Smooth muscle cell (in vitro differentiated cells): ENCODE measurements at regions not wholly inside any gene's neighbourhood (a gene's known extent, or its start where the extent isn't known, plus 50 kb on each side); places are given as distances from the start of the nearest gene placed in this dataset.

Experiments used
- DNase-seq: peaks from one replicate; lab custom pipeline; 2025; ENCODE audit not compliant: unreplicated experiment; lab: John Stamatoyannopoulos, UW
- H2AFZ ChIP-seq: fragments of 200-600 bp; sonication (generic); 2 replicates; pipeline ENCODE4 v1.6.0; 2016; ENCODE audit warnings: antibody characterized with exemption, low read depth, mild to moderate bottlenecking
- H3F3A ChIP-seq: fragments of 200-600 bp; sonication (generic); 2 replicates; pipeline ENCODE4 v1.6.0; 2017; ENCODE audit warnings: antibody characterized with exemption, low read depth
- H3K27ac ChIP-seq: fragments of 200-600 bp; sonication (generic); 2 replicates; pipeline ENCODE4 v1.5.1; 2016; ENCODE audit warnings: low read depth, mild to moderate bottlenecking
- H3K27me3 ChIP-seq: fragments of 200-600 bp; sonication (generic); 2 replicates; pipeline ENCODE4 v1.6.1; 2016; ENCODE audit warnings: low read depth, mild to moderate bottlenecking
- H3K36me3 ChIP-seq: fragments of 200-600 bp; sonication (generic); 2 replicates; pipeline ENCODE4 v1.5.1; 2016; ENCODE audit warnings: low read depth
- H3K4me1 ChIP-seq: fragments of 200-600 bp; sonication (generic); 2 replicates; pipeline ENCODE4 v1.5.1; 2016; ENCODE audit warnings: low read depth
- H3K4me2 ChIP-seq: fragments of 200-600 bp; sonication (generic); 2 replicates; pipeline ENCODE4 v1.6.0; 2016; ENCODE audit warnings: mild to moderate bottlenecking
- H3K4me3 ChIP-seq: fragments of 200-600 bp; sonication (generic); 2 replicates; pipeline ENCODE4 v1.5.1; 2016; ENCODE audit warnings: mild to moderate bottlenecking
- H3K79me2 ChIP-seq: fragments of 200-600 bp; sonication (generic); 2 replicates; pipeline ENCODE4 v1.6.0; 2016; ENCODE audit warnings: low read depth, mild to moderate bottlenecking
- H3K9ac ChIP-seq: fragments of 200-600 bp; sonication (generic); 2 replicates; pipeline ENCODE4 v1.6.0; 2016; ENCODE audit warnings: low read depth
- H3K9me3 ChIP-seq: fragments of 200-600 bp; sonication (generic); replicated peaks from 2 replicates; pipeline ENCODE4 v1.5.1; 2016; ENCODE audit warnings: low read depth
- H4K20me1 ChIP-seq: fragments of 200-600 bp; sonication (generic); 2 replicates; pipeline ENCODE4 v1.6.0; 2016; ENCODE audit warnings: low read depth
- WGBS: methylation state at CpG from one replicate; pipeline ENCODE4 v1.1.7; 2016; ENCODE audit warnings: low lambda C conversion rate; 5-methylcytosine and 5-hydroxymethylcytosine counted together
- TF ChIP-seq, protein P1 (sequence below): fragments of 200-600 bp; sonication (generic); IDR thresholded peaks from 2 replicates; pipeline ENCODE4 v1.5.1; 2017; ENCODE audit warnings: borderline replicate concordance, mild to moderate bottlenecking, antibody characterized with exemption; ENCODE audit not compliant: insufficient read depth, poor library complexity, severe bottlenecking

DNA sequence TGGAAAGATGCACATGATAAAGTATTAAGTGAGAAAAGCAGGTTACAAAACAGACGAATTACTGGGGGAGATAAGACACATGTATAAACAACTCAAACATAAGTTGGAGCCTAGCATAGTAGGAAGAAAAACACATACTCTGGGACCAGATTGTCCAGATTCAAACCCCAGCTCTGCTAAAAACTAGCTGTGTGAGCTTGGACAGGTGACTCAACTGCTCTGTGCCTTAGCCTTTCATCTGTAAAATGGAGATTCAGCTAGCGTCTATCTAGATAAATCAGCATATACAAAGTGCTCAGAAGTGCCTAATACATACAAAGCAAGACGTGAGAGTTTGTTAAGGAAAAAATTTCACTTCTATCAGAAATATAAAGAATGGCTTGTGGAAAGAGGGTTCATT is 254.0 kb upstream of the POU3F1 start:
- H3K9ac ChIP-seq: no peak overlapping the region
- no peak overlapping the region for H3K4me3 ChIP-seq
- no peak for DNase-seq
- no peak overlapping the region for H3K27ac ChIP-seq
- H2AFZ ChIP-seq: no peak overlapping the region
- no peaks in the 10 kb centered on the region for H3K9me3 ChIP-seq
- H3K27me3 ChIP-seq: peaks cover 35% of the 10 kb centered on the region
- no peaks in the 10 kb centered on the region for H3K4me1 ChIP-seq
- H3K79me2 ChIP-seq: no peaks in the 10 kb centered on the region
- H4K20me1 ChIP-seq: no peaks in the 10 kb centered on the region
- no peak overlapping the region for H3K4me2 ChIP-seq
- no peaks in the 10 kb centered on the region for H3K36me3 ChIP-seq
- H3F3A ChIP-seq: no peaks in the 10 kb centered on the region
- TF ChIP-seq, protein P1, sequence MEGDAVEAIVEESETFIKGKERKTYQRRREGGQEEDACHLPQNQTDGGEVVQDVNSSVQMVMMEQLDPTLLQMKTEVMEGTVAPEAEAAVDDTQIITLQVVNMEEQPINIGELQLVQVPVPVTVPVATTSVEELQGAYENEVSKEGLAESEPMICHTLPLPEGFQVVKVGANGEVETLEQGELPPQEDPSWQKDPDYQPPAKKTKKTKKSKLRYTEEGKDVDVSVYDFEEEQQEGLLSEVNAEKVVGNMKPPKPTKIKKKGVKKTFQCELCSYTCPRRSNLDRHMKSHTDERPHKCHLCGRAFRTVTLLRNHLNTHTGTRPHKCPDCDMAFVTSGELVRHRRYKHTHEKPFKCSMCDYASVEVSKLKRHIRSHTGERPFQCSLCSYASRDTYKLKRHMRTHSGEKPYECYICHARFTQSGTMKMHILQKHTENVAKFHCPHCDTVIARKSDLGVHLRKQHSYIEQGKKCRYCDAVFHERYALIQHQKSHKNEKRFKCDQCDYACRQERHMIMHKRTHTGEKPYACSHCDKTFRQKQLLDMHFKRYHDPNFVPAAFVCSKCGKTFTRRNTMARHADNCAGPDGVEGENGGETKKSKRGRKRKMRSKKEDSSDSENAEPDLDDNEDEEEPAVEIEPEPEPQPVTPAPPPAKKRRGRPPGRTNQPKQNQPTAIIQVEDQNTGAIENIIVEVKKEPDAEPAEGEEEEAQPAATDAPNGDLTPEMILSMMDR: no peak
- WGBS: 75% methylated on average over 3 of the region's 3 CpGs

DNA sequence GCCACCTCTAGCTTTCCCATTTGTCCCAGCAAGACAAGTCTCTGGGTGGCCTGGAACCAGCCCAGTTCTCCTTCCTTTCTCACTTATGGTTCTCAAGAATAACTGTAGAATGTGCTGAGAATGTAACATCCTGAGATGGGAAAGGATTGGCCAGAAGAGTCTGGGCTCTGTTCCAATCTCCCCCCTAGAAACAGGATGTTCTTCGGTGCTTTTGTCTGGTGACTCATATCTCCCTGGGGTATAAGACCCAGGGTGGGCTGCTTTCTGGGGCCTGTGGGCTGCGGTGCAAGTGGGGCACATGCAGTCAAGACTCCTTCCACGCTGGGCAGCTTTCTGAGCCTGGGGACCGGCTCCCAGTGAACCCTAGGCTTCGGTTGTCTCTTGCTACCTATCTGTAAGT is 251.2 kb upstream of the POU3F1 start:
- H2AFZ ChIP-seq: no peak overlapping the region
- DNase-seq: no peak
- no peaks in the 10 kb centered on the region for H3K36me3 ChIP-seq
- H3K27me3 ChIP-seq: peaks cover 10% of the 10 kb centered on the region
- H3K4me1 ChIP-seq: no peaks in the 10 kb centered on the region
- no peaks in the 10 kb centered on the region for H3K9me3 ChIP-seq
- no peak overlapping the region for H3K27ac ChIP-seq
- no peaks in the 10 kb centered on the region for H3F3A ChIP-seq
- TF ChIP-seq, protein P1: no peak
- WGBS: 76% methylated on average over 5 of the region's 5 CpGs
- H3K4me3 ChIP-seq: no peak overlapping the region
- H3K79me2 ChIP-seq: no peaks in the 10 kb centered on the region
- H4K20me1 ChIP-seq: no peaks in the 10 kb centered on the region
- no peak overlapping the region for H3K4me2 ChIP-seq
- H3K9ac ChIP-seq: no peak overlapping the region

DNA sequence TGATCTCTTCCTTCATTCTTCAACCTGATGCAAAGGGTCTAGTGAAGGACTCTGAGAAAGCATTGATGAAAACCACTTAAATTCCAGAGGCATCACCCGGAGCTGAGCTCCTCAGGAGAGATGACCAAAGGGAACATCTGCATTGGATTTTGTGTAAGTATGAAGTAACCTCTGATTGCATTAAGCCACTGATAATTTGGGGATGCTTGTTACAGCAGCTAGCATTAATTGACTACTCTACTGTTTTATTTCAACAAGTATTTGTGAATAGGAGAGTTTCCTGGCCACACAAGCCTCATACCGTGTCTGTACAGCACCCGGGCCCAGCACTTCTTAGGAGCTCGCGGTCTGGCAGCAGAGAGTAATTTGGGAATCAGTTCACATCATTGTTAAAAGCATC is 250.7 kb upstream of the POU3F1 start:
- TF ChIP-seq, protein P1: no peak
- Histone ChIP-seq H3F3A (no peaks in the 10 kb centered on the region), H3K4me2 (no peak overlapping the region), H3K9ac (no peak overlapping the region), H2AFZ (no peak overlapping the region), H3K27ac (no peak overlapping the region), H3K27me3 (peaks cover 12% of the 10 kb centered on the region), H4K20me1 (no peaks in the 10 kb centered on the region), H3K79me2 (no peaks in the 10 kb centered on the region), H3K4me3 (no peak overlapping the region), H3K9me3 (no peaks in the 10 kb centered on the region), H3K36me3 (no peaks in the 10 kb centered on the region), H3K4me1 (peaks cover 2% of the 10 kb centered on the region)
- WGBS: 95% methylated on average over 5 of the region's 5 CpGs
- no peak for DNase-seq

DNA sequence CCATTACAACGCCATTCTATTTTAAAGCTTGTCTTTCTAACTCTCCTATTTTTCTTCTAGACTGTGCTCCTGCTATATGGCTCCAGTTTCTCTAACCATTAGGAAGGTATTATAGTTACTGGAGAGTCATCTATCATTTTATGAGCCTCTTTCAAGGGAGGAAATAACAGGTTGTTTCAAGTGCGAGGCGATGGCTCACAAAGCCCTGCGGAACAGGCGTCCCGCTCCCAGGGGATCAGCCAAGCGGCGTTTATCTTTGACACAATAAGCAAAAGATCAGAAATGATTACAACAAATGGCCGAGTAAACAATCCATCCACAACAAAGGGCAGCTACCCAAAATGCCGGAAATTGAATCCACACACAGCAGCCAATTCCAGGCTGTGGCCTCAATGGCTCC is 249.5 kb upstream of the POU3F1 start:
- no peaks in the 10 kb centered on the region for H3K79me2 ChIP-seq
- TF ChIP-seq, protein P1: no peak
- no peak overlapping the region for H3K9ac ChIP-seq
- peaks cover 10% of the 10 kb centered on the region for H3K4me1 ChIP-seq
- H3K4me3 ChIP-seq: no peak overlapping the region
- H3K27me3 ChIP-seq: peaks cover 19% of the 10 kb centered on the region
- no peak overlapping the region for H2AFZ ChIP-seq
- H3K36me3 ChIP-seq: no peaks in the 10 kb centered on the region
- H4K20me1 ChIP-seq: no peaks in the 10 kb centered on the region
- H3K27ac ChIP-seq: no peak overlapping the region
- no peaks in the 10 kb centered on the region for H3K9me3 ChIP-seq
- no peaks in the 10 kb centered on the region for H3F3A ChIP-seq
- H3K4me2 ChIP-seq: no peak overlapping the region
- DNase-seq: no peak
- WGBS: 86% methylated on average over 10 of the region's 10 CpGs
